ENCODE measurements at regions not wholly inside any gene's neighbourhood (a gene's known extent, or its start where the extent isn't known, plus 50 kb on each side); places are given as distances from the start of the nearest gene placed in this dataset.
A peak's percentile ranks its signal among the peaks of the same experiment; 100 is the strongest.

DNA sequence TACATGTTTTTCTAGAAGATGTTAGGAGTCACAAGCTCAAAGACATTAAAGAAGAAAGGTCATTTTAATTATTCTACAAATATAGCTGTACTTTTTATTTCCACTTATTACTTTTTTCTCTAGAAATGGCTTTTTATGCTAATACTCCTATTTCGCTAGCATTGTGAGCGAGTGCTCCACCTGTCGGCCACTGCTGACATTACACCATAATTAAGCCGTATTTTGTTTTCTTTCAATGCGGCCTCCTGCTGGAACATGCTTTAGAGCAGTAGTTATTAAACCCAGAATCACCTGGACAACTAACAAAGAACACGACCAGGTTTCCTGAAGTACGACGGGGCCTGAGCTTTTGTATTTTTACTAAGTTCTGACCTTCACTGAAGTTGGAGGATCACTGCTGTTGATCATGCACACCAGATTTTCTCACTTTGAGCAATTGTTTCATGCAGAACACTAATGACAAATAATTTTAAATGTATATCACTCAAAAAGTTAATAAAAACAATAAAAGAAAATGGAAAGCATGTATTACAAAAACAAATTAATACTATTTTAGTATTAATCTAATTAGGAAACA lies 74.1 kb upstream of the PAK5 start:
- H3K36me3 Mint-ChIP-seq = no peaks in the 10 kb centered on the region
- H3K27ac Mint-ChIP-seq = no peak overlapping the region
- ATAC-seq (ENCODE audit: low read depth in 2 of 2) (no peak), DNase-seq (peak; percentile 1)
- no peak overlapping the region for H3K4me3 Mint-ChIP-seq
- no peaks in the 10 kb centered on the region for H3K4me1 Mint-ChIP-seq
- peaks cover 13 to 42% (median 25%) of the 10 kb centered on the region in 3 donors for H3K27me3 Mint-ChIP-seq
- no peaks in the 10 kb centered on the region for H3K9me3 Mint-ChIP-seq

DNA sequence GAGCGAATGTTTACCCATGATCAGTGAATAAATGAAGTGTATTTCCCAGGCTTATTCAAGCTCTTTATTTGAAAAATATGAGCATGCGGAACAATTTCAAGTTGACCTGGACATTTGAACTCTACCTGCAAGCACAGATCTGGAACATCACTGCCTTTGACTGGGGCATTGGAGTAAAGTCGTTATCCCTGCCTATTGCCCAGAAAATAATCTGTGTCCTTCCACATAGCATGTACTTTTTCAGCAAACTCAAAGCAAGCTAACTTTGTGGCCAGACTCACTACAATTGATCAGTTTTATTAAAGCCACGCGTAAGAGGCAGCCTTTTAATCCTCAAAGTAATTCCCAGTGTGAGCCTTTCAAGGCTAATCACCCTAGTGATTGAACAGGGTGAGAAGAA lies 73.4 kb upstream of the PAK5 start:
- H3K36me3 Mint-ChIP-seq = no peaks in the 10 kb centered on the region
- ATAC-seq (ENCODE audit: low read depth in 2 of 2) (no peak), DNase-seq (no peak)
- no peaks in the 10 kb centered on the region for H3K4me1 Mint-ChIP-seq
- peaks cover 13 to 40% (median 25%) of the 10 kb centered on the region in 3 donors for H3K27me3 Mint-ChIP-seq
- no peaks in the 10 kb centered on the region for H3K9me3 Mint-ChIP-seq
- no peak overlapping the region for H3K27ac Mint-ChIP-seq
- H3K4me3 Mint-ChIP-seq = no peak overlapping the region

DNA sequence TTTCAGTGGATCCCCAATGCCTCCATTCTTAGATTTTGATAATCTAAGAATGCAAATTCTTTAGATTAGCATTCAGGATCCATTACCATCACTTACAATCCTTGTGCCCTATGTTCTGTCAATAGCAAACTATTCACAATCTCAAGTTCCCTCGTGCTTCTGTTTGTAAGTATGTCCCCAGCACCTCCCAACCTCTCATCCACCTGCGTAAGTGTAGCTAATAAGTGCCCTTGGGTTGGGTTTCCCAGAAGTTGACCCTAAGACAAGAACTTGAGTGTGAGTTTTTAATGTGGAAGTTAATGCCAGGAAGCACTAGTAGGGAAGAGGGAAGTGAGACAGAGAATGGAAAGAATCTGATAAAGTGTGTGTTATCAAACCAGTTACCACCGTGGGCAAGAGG lies 72.6 kb upstream of the PAK5 start:
- Mint-ChIP-seq H3K4me3 (no peak overlapping the region), H3K36me3 (no peaks in the 10 kb centered on the region), H3K27me3 (peaks cover 10 to 35% (median 17%) of the 10 kb centered on the region in 3 donors), H3K27ac (no peak overlapping the region), H3K9me3 (no peaks in the 10 kb centered on the region), H3K4me1 (no peaks in the 10 kb centered on the region)
- no peak for DNase-seq
- no peak for ATAC-seq (ENCODE audit: low read depth in 2 of 2)

DNA sequence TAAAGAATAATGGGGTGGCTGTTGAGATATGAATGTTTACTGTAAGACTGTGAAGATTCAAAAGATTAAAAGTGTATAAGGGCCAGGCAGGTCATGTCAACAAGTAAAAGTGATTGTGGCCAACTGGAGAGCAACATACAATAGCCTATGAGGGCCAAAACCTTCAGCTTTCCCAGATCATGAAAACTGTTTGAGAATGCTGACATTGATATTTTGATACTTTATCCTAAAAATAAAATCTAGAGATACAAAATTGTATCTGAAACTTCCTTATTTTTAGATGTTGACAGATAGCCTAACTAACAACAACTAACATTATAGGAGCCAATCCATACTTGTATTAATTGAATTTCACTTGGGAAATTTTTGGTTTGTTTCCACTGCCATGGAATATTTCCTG lies 70.3 kb upstream of the PAK5 start:
- ATAC-seq (ENCODE audit: low read depth in 2 of 2) (no peak), DNase-seq (no peak)
- no peaks in the 10 kb centered on the region for H3K36me3 Mint-ChIP-seq
- no peak overlapping the region for H3K27ac Mint-ChIP-seq
- H3K9me3 Mint-ChIP-seq = no peaks in the 10 kb centered on the region
- no peaks in the 10 kb centered on the region for H3K4me1 Mint-ChIP-seq
- H3K27me3 Mint-ChIP-seq = peaks cover 19 to 27% (median 27%) of the 10 kb centered on the region in 3 donors
- no peak overlapping the region for H3K4me3 Mint-ChIP-seq

DNA sequence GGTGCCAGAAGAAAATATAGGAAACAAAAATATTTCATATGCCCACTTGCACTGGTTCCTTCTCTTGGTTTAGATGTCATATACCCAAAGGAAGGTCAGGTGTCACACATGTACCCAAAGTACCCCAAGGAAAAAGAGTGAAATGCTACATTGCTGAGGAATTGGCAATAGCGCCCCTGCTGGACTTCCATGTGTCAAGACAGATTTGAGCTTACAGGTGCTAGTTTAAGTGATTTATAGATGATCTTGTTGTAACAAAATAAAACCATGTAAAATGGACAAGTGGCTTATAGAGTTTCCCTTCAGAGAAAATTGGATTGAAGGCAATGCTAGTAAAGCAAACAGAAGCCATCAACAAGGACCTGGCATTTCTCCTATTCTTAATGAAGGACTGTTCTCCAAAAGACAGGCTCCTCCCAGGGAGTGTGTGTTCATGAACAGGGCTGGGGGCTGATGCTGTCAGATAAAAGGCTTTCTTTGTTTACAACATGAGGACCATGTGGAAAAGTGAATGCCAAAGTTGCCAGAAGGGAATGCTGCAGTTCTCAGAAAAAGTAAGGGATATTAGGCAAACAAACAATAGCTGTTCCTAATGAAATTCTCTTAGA lies 64.3 kb upstream of the PAK5 start:
- no peaks in the 10 kb centered on the region for H3K9me3 Mint-ChIP-seq
- DNase-seq (no peak), ATAC-seq (ENCODE audit: low read depth in 2 of 2) (no peak)
- no peak overlapping the region for H3K4me3 Mint-ChIP-seq
- no peaks in the 10 kb centered on the region for H3K36me3 Mint-ChIP-seq
- no peaks in the 10 kb centered on the region for H3K4me1 Mint-ChIP-seq
- H3K27ac Mint-ChIP-seq = no peak overlapping the region
- peaks cover 10 to 24% (median 20%) of the 10 kb centered on the region in 3 donors for H3K27me3 Mint-ChIP-seq

DNA sequence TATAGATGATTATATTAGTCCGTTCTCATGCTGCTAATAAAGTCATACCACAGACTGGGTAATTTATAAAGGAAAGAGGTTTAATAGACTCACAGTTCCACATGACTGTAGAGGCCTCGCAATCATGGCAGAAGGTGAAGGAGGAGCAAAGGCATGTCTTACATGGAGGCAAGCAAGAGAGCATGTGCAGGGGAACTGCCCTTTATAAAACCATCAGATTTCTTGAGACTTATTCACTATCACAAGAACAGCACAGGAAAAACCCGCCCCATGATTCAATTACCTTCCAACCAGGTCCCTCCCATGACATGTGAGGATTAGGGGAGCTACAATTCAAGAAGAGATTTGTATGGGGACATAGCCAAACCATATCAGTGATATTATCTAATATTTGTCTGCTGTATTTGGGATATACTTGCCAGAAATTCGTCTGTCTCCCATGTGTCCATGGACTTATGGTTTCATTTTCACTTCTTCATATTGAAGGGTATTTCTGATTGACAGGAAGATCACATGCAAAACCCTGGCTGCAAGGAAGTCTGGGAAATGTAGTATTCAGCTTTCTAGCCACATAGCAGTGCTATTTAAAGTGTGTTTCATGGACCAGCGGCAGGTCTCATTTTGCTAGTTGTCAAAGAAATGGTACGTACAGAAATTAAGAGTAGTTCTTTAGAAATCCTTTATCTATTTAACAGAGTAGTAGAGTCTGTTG lies 50.5 kb upstream of the PAK5 start:
- Mint-ChIP-seq H3K27me3 (peaks cover 0 to 27% (median 19%) of the 10 kb centered on the region in 3 donors), H3K4me3 (no peak overlapping the region), H3K36me3 (no peaks in the 10 kb centered on the region), H3K4me1 (peaks cover 0 to 2% (median 0%) of the 10 kb centered on the region in 3 donors), H3K9me3 (peaks cover 2 to 27% (median 7%) of the 10 kb centered on the region in 7 donors), H3K27ac (no peak overlapping the region)
- ATAC-seq (ENCODE audit: low read depth in 2 of 2) (no peak), DNase-seq (no peak)
